ENCODE measurements at regions not wholly inside any gene's neighbourhood (a gene's known extent, or its start where the extent isn't known, plus 50 kb on each side); places are given as distances from the start of the nearest gene placed in this dataset.

GRCh38 chr15:85905751-85906450 is 111.2 kb upstream of the KLHL25 start:
- Mint-ChIP-seq H3K27ac (peak overlapping the region; percentile 42), H3K27me3 (ENCODE audit: low read depth, poor library complexity) (peaks cover 18% of the 10 kb centered on the region), H3K4me1 (no peaks in the 10 kb centered on the region), H3K4me3 (no peak overlapping the region), H3K9me3 (peaks cover 4% of the 10 kb centered on the region), H3K36me3 (ENCODE audit: low read depth) (no peaks in the 10 kb centered on the region)
- no peak for TF ChIP-seq CTCF (IDR thresholded peaks at IDR 0.05)
- DNase-seq, result no peak

- Mint-ChIP-seq H3K36me3 (ENCODE audit: low read depth) (no peaks in the 10 kb centered on the region), H3K27ac (no peak overlapping the region), H3K4me1 (peaks cover under 1% of the 10 kb centered on the region), H3K27me3 (ENCODE audit: low read depth, poor library complexity) (peaks cover 14% of the 10 kb centered on the region), H3K9me3 (no peaks in the 10 kb centered on the region), H3K4me3 (no peak overlapping the region)
- no peak for TF ChIP-seq CTCF (IDR thresholded peaks at IDR 0.05)
- DNase-seq, result no peak
Observed at GRCh38 chr15:85906640-85907039, 111.9 kb upstream of the KLHL25 start.

GRCh38 chr15:85910834-85911233 is 116.1 kb upstream of the KLHL25 start:
- no peak for TF ChIP-seq CTCF (IDR thresholded peaks at IDR 0.05)
- Mint-ChIP-seq H3K4me3 (no peak overlapping the region), H3K27ac (no peak overlapping the region), H3K36me3 (ENCODE audit: low read depth) (no peaks in the 10 kb centered on the region), H3K9me3 (no peaks in the 10 kb centered on the region), H3K4me1 (peaks cover 17% of the 10 kb centered on the region), H3K27me3 (ENCODE audit: low read depth, poor library complexity) (peaks cover 8% of the 10 kb centered on the region)
- DNase-seq, result no peak

- no peak for TF ChIP-seq CTCF (IDR thresholded peaks at IDR 0.05)
- peaks cover 20% of the 10 kb centered on the region for H3K4me1 Mint-ChIP-seq
- peaks cover 18% of the 10 kb centered on the region for H3K9me3 Mint-ChIP-seq
- no peak for DNase-seq
- H3K27me3 Mint-ChIP-seq (ENCODE audit: low read depth, poor library complexity), result peaks cover 7% of the 10 kb centered on the region
- peaks cover 8% of the 10 kb centered on the region for H3K36me3 Mint-ChIP-seq (ENCODE audit: low read depth)
- H3K27ac Mint-ChIP-seq, result no peak overlapping the region
- no peak overlapping the region for H3K4me3 Mint-ChIP-seq
Observed at GRCh38 chr15:85913461-85913860, 118.7 kb upstream of the KLHL25 start.

- Mint-ChIP-seq H3K36me3 (ENCODE audit: low read depth) (peaks cover 10% of the 10 kb centered on the region), H3K27ac (peak overlapping the region; percentile 74), H3K27me3 (ENCODE audit: low read depth, poor library complexity) (peaks cover 28% of the 10 kb centered on the region), H3K4me3 (no peak overlapping the region), H3K4me1 (peaks cover 33% of the 10 kb centered on the region), H3K9me3 (peaks cover 27% of the 10 kb centered on the region)
- TF ChIP-seq CTCF (IDR thresholded peaks at IDR 0.05), result no peak
- DNase-seq, result peak; percentile 8
Observed at GRCh38 chr15:85920956-85921355, 126.2 kb upstream of the KLHL25 start.

GRCh38 chr15:85924088-85924487 is 129.4 kb upstream of the KLHL25 start:
- Mint-ChIP-seq H3K27me3 (ENCODE audit: low read depth, poor library complexity) (peaks cover 21% of the 10 kb centered on the region), H3K36me3 (ENCODE audit: low read depth) (no peaks in the 10 kb centered on the region), H3K27ac (no peak overlapping the region), H3K4me1 (peaks cover 26% of the 10 kb centered on the region), H3K9me3 (peaks cover 4% of the 10 kb centered on the region), H3K4me3 (no peak overlapping the region)
- no peak for TF ChIP-seq CTCF (IDR thresholded peaks at IDR 0.05)
- DNase-seq, result no peak
